IMR-90 (cell line): ENCODE measurements at regions not wholly inside any gene's neighbourhood (a gene's known extent, or its start where the extent isn't known, plus 50 kb on each side); places are given as distances from the start of the nearest gene placed in this dataset.

ENCODE experiments used
- ATAC-seq: fragments of 200-7000 bp; cut with Tn5 transposase; 2 replicates; pipeline ENCODE4 v1.9.1; 2020; ENCODE audit warnings: low read depth, mild to moderate bottlenecking, moderate library complexity
- BruUV-seq: library from RNA; stranded (reverse); fragments of 400-500 nt; replicated peaks from 2 replicates; lab custom pipeline; 2021; lab: Mats Ljungman, UMichigan
- CTCF ChIA-PET: fragments of 300-600 bp; formaldehyde crosslinking; extraction: SDS; loops from one replicate; lab custom pipeline; 2021; ENCODE audit warnings: antibody characterized with exemption; lab: Yijun Ruan, JAX
- POLR2A ChIA-PET: fragments of 300-600 bp; sonication (Branson Sonifier 250); formaldehyde crosslinking; loops from one replicate; lab custom pipeline; 2022; ENCODE audit warnings: antibody characterized with exemption; ENCODE audit not compliant: unreplicated experiment; lab: Charles Lee
- DNase-seq: peaks from one replicate; pipeline ENCODE4 v3.0.0; 2013
- H2AFZ ChIP-seq: replicated peaks from 2 replicates; pipeline ENCODE3; 2013; ENCODE audit warnings: low read length, mild to moderate bottlenecking; ENCODE audit not compliant: poor library complexity
- H2AK5ac ChIP-seq: 2 replicates; pipeline ENCODE4 v1.6.1; 2013; ENCODE audit warnings: low read depth, low read length, inconsistent platforms
- H2AK9ac ChIP-seq: replicated peaks from 2 replicates; pipeline ENCODE3; 2013; ENCODE audit warnings: mild to moderate bottlenecking, low read depth, low read length, moderate library complexity; ENCODE audit not compliant: poor library complexity
- H2BK120ac ChIP-seq: 2 replicates; pipeline ENCODE4 v1.6.1; 2013; ENCODE audit warnings: low read depth, low read length, inconsistent platforms
- H2BK15ac ChIP-seq: 3 replicates; pipeline ENCODE4 v1.6.1; 2013; ENCODE audit warnings: low read depth, low read length, inconsistent platforms
- H2BK20ac ChIP-seq: 2 replicates; pipeline ENCODE4 v1.6.1; 2013; ENCODE audit warnings: low read depth, mild to moderate bottlenecking, inconsistent platforms, low read length, moderate library complexity
- H2BK5ac ChIP-seq: 2 replicates; pipeline ENCODE4 v1.6.1; 2013; ENCODE audit warnings: mild to moderate bottlenecking, low read depth, low read length, inconsistent platforms; ENCODE audit not compliant: poor library complexity, severe bottlenecking
- H3K14ac ChIP-seq: replicated peaks from 2 replicates; pipeline ENCODE4 v1.6.1; 2013; ENCODE audit warnings: low read depth, low read length, inconsistent platforms
- H3K18ac ChIP-seq: 2 replicates; pipeline ENCODE4 v1.6.1; 2013; ENCODE audit warnings: low read depth, low read length, control low read depth
- H3K23ac ChIP-seq: 2 replicates; pipeline ENCODE4 v1.6.1; 2013; ENCODE audit warnings: low read depth, low read length, inconsistent platforms
- H3K27ac ChIP-seq: 2 replicates; pipeline ENCODE4 v1.5.1; 2013; ENCODE audit warnings: mild to moderate bottlenecking, control low read depth, low read length; ENCODE audit not compliant: insufficient read depth
- H3K27me3 ChIP-seq: 2 replicates; pipeline ENCODE4 v1.6.1; 2013; ENCODE audit warnings: low read length; ENCODE audit not compliant: control insufficient read depth, insufficient read depth
- H3K36me3 ChIP-seq: 2 replicates; pipeline ENCODE4 v1.6.1; 2013; ENCODE audit warnings: low read length, mixed read lengths; ENCODE audit not compliant: control insufficient read depth, insufficient read depth
- H3K4ac ChIP-seq: 2 replicates; pipeline ENCODE4 v1.6.1; 2013; ENCODE audit warnings: low read depth, low read length, inconsistent platforms
- H3K4me1 ChIP-seq: 2 replicates; pipeline ENCODE4 v1.6.1; 2013; ENCODE audit warnings: low read length, mixed read lengths; ENCODE audit not compliant: control insufficient read depth, insufficient read depth
- H3K4me2 ChIP-seq: 2 replicates; pipeline ENCODE4 v1.6.1; 2013; ENCODE audit warnings: low read depth, mild to moderate bottlenecking, control low read depth, low read length, moderate library complexity
- H3K4me3 ChIP-seq: 2 replicates; pipeline ENCODE4 v1.5.1; 2013; ENCODE audit warnings: low read depth, mild to moderate bottlenecking, control low read depth, low read length, moderate library complexity; ENCODE audit not compliant: insufficient read depth
- H3K56ac ChIP-seq: 2 replicates; pipeline ENCODE4 v1.6.1; 2013; ENCODE audit warnings: low read length, inconsistent platforms; ENCODE audit not compliant: insufficient read depth; ENCODE audit errors: extremely low read depth
- H3K79me1 ChIP-seq, 2 experiments: 2 replicates each; pipeline ENCODE4 v1.6.1; 2013; ENCODE audit warnings: low read length in 2 of 2, inconsistent platforms in 1 of 2, low read depth in 1 of 2
- H3K9ac ChIP-seq: 2 replicates; pipeline ENCODE4 v1.6.1; 2013; ENCODE audit warnings: low read depth, low read length, control low read depth
- H3K9me1 ChIP-seq: 2 replicates; pipeline ENCODE4 v1.6.1; 2013; ENCODE audit warnings: low read length, inconsistent platforms; ENCODE audit not compliant: insufficient read depth
- H3K9me3 ChIP-seq: 2 replicates; pipeline ENCODE4 v1.6.1; 2013; ENCODE audit warnings: low read length; ENCODE audit not compliant: control insufficient read depth, insufficient read depth
- H4K20me1 ChIP-seq: 2 replicates; pipeline ENCODE4 v1.6.1; 2013; ENCODE audit warnings: low read length, inconsistent platforms; ENCODE audit not compliant: insufficient read depth
- H4K5ac ChIP-seq: 2 replicates; pipeline ENCODE4 v1.6.1; 2013; ENCODE audit warnings: mild to moderate bottlenecking, low read depth, low read length, control low read depth
- H4K8ac ChIP-seq, 2 experiments: 2 replicates each; pipeline ENCODE4 v1.6.1; 2013; ENCODE audit warnings: low read depth in 2 of 2, low read length in 2 of 2, control low read depth in 1 of 2, inconsistent platforms in 1 of 2
- H4K91ac ChIP-seq: 2 replicates; pipeline ENCODE4 v1.6.1; 2013; ENCODE audit warnings: low read depth, low read length, inconsistent platforms; ENCODE audit not compliant: insufficient read depth
- BHLHE40 ChIP-seq: fragments of 150-350 bp; IDR thresholded peaks from 2 replicates; pipeline ENCODE4 v1.6.1; 2016; ENCODE audit warnings: mild to moderate bottlenecking, low read depth, low read length
- CEBPB ChIP-seq: IDR thresholded peaks from 2 replicates; pipeline ENCODE4 v1.6.1; 2012; ENCODE audit warnings: low read depth, low read length, improper control_type of control experiment
- MAFK ChIP-seq: IDR thresholded peaks from 2 replicates; pipeline ENCODE4 v1.6.1; 2012; ENCODE audit warnings: low read depth, low read length, improper control_type of control experiment
- POLR2A ChIP-seq: IDR thresholded peaks from 2 replicates; pipeline ENCODE4 v1.6.1; 2012; ENCODE audit warnings: mild to moderate bottlenecking, low read depth, low read length
- RCOR1 ChIP-seq: IDR thresholded peaks from 2 replicates; pipeline ENCODE4 v1.6.1; 2012; ENCODE audit warnings: mild to moderate bottlenecking, low read length, improper control_type of control experiment; ENCODE audit not compliant: insufficient replicate concordance
- WGBS, 2 experiments: methylation state at CpG; one replicate each; pipeline versions ENCODE4 v1.1.5 to v1.1.7; 2013; ENCODE audit warnings: missing lambda C conversion rate in 2 of 2; ENCODE audit not compliant: insufficient read length in 1 of 2; ENCODE audit errors: extremely low coverage in 2 of 2; 5-methylcytosine and 5-hydroxymethylcytosine counted together
- dilution Hi-C: fragments of 300-500 bp; cut with HindIII; formaldehyde crosslinking; loops from one replicate; pipeline ENCODE4 v1.14.3; 2018; ENCODE audit warnings: low sequenced_read_pairs; ENCODE audit not compliant: unreplicated experiment
- in situ Hi-C: fragments of 300-500 bp; cut with MboI; formaldehyde crosslinking; loops from 3 replicates; pipeline ENCODE4 v1.14.3; 2019; ENCODE audit warnings: low sequenced_read_pairs, inconsistent platforms, mixed read lengths
- intact Hi-C: fragments of 100-400 bp; cut with micrococcal nuclease; formaldehyde crosslinking; loops from 2 replicates; pipeline ENCODE4 v1.10.0; 2022
- TF ChIP-seq, protein P1 (sequence below): conservative IDR thresholded peaks from 2 replicates; pipeline ENCODE4 v1.5.1; 2012; ENCODE audit warnings: mild to moderate bottlenecking, low read depth, low read length, improper control_type of control experiment

GRCh38 chr12:115257791-115258190 lies 573.8 kb upstream of the TBX3 start:
- no CpG with 5 or more reads among the region's 2 CpGs for WGBS, 2 experiments
- POLR2A ChIA-PET, result no interaction called here

More at GRCh38 chr12:115257791-115258190, 573.8 kb upstream of the TBX3 start:
- H3K9me3 ChIP-seq, result no peaks in the 10 kb centered on the region
- no peak overlapping the region for H3K9ac ChIP-seq
- H2AK9ac ChIP-seq, result peak overlapping the region; percentile 52
- H4K20me1 ChIP-seq, result no peaks in the 10 kb centered on the region
- no peak overlapping the region for H2AFZ ChIP-seq
- no peak overlapping the region for H3K4me3 ChIP-seq
- no peaks in the 10 kb centered on the region for H3K4me1 ChIP-seq
- TF ChIP-seq BHLHE40, result no peak
- TF ChIP-seq RCOR1, result no peak
- TF ChIP-seq, protein P1, sequence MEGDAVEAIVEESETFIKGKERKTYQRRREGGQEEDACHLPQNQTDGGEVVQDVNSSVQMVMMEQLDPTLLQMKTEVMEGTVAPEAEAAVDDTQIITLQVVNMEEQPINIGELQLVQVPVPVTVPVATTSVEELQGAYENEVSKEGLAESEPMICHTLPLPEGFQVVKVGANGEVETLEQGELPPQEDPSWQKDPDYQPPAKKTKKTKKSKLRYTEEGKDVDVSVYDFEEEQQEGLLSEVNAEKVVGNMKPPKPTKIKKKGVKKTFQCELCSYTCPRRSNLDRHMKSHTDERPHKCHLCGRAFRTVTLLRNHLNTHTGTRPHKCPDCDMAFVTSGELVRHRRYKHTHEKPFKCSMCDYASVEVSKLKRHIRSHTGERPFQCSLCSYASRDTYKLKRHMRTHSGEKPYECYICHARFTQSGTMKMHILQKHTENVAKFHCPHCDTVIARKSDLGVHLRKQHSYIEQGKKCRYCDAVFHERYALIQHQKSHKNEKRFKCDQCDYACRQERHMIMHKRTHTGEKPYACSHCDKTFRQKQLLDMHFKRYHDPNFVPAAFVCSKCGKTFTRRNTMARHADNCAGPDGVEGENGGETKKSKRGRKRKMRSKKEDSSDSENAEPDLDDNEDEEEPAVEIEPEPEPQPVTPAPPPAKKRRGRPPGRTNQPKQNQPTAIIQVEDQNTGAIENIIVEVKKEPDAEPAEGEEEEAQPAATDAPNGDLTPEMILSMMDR, result no peak
- no peak for TF ChIP-seq MAFK
- TF ChIP-seq CEBPB, result peak; percentile 81
- no peak for TF ChIP-seq POLR2A
- H3K14ac ChIP-seq, result no peak overlapping the region
- no peak overlapping the region for H2BK15ac ChIP-seq
- no peak overlapping the region for H2BK120ac ChIP-seq
- H3K18ac ChIP-seq, result no peak overlapping the region
- H3K36me3 ChIP-seq, result no peaks in the 10 kb centered on the region
- H3K56ac ChIP-seq, result no peak overlapping the region
- no peak overlapping the region for H3K27ac ChIP-seq
- intact Hi-C loops, result no loop called here
- no peaks in the 10 kb centered on the region for H3K79me1 ChIP-seq
- no peak overlapping the region for H4K5ac ChIP-seq
- CTCF ChIA-PET, result no interaction called here
- no peak overlapping the region for H3K4ac ChIP-seq
- no peak overlapping the region for H3K4me2 ChIP-seq
- DNase-seq (peak; percentile 43), ATAC-seq (no peak; the same call in none of the 2 replicates)
- H4K91ac ChIP-seq, result no peak overlapping the region
- dilution Hi-C loops, result no loop called here
- H3K27me3 ChIP-seq, result peaks cover 4% of the 10 kb centered on the region; the same call in 1 of the 2 replicates
- no peak overlapping the region for H2BK20ac ChIP-seq
- H3K9me1 ChIP-seq, result no peaks in the 10 kb centered on the region
- no peak overlapping the region for H2AK5ac ChIP-seq
- in situ Hi-C loops, result no loop called here
- no peak overlapping the region for H2BK5ac ChIP-seq
- BruUV-seq, result no TSS peak
- no peak overlapping the region for H3K23ac ChIP-seq
- no peak overlapping the region for H4K8ac ChIP-seq
